ENCODE measurements at regions not wholly inside any gene's neighbourhood (a gene's known extent, or its start where the extent isn't known, plus 50 kb on each side); places are given as distances from the start of the nearest gene placed in this dataset.

DNA sequence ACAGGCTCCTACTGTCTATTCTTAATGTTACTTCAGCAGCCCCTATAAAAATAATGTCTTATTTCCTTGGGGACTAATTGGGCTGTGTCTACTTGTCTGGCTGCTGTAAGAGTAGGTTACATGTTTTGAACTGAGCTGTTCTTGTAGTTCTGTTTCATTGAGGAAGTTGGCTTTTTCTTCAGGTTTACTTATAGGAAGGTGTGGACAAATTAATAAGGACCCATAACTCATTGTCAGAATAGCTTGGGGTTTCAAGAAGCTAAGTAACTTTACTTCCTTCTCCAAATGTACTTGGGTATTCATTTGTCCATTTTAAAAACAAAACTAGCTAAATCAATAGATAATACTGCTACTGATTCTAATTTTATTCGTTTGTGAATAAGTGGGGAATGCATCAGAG lies 487.2 kb downstream of the FAT4 start:
- TF ChIP-seq EZH2 (IDR thresholded peaks at IDR 0.05; ENCODE audit: insufficient read depth, poor library complexity, severe bottlenecking): no peak
- TF ChIP-seq EZH2phosphoT487 (IDR thresholded peaks at IDR 0.05; ENCODE audit: insufficient read depth, low read depth): no peak

Data from GM23248 (cell line).